CD4-positive, alpha-beta T cell (primary cell): ENCODE measurements at regions not wholly inside any gene's neighbourhood (a gene's known extent, or its start where the extent isn't known, plus 50 kb on each side); places are given as distances from the start of the nearest gene placed in this dataset.

Source experiments
- ATAC-seq: fragments of 200-7000 bp; cut with Tn5 transposase; one replicate; pipeline ENCODE4 v1.10.0; 2022; ENCODE audit warnings: mild to moderate bottlenecking; ENCODE audit not compliant: poor library complexity
- CTCF ChIA-PET: fragments of 350-600 bp; sonication (Branson Sonifier 250); formaldehyde crosslinking; loops from one replicate; lab custom pipeline; 2021; ENCODE audit warnings: antibody characterized with exemption, inconsistent platforms; lab: Charles Lee
- POLR2A ChIA-PET: fragments of 350-600 bp; sonication (Branson Sonifier 250); formaldehyde crosslinking; loops from one replicate; lab custom pipeline; 2021; ENCODE audit warnings: antibody characterized with exemption, inconsistent platforms; lab: Charles Lee
- DNase-seq, 14 experiments: peaks; one replicate each; pipeline ENCODE4 v3.0.0-alpha.2; 2013 to 2020; ENCODE audit warnings: mixed read lengths in 2 of 14
- H3K27ac ChIP-seq, 2 donors: one replicate each; pipeline versions ENCODE4 v1.5.1 to v1.7.0; 2013; ENCODE audit warnings: low read length in 2 of 2, low read depth in 1 of 2, mild to moderate bottlenecking in 1 of 2
- H3K27me3 ChIP-seq, 2 experiments: 1 replicate in 1 of 2; 2 replicates in 1 of 2; pipeline versions ENCODE4 v1.6.1 to v1.7.0; 2013; ENCODE audit warnings: low read length in 2 of 2, control low read depth in 1 of 2, mild to moderate bottlenecking in 1 of 2, moderate library complexity in 1 of 2; ENCODE audit not compliant: insufficient read depth in 2 of 2, control insufficient read depth in 1 of 2
- H3K36me3 ChIP-seq: one replicate; pipeline ENCODE4 v1.6.1; 2013; ENCODE audit warnings: low read length, control low read depth; ENCODE audit not compliant: insufficient read depth
- H3K4me1 ChIP-seq: one replicate; pipeline ENCODE4 v1.6.1; 2013; ENCODE audit warnings: low read length, control low read depth; ENCODE audit not compliant: insufficient read depth
- H3K4me3 ChIP-seq: one replicate; pipeline ENCODE4 v1.5.1; 2013; ENCODE audit warnings: mild to moderate bottlenecking, low read length, moderate library complexity
- H3K9me3 ChIP-seq, 2 experiments: 1 replicate in 1 of 2; 2 replicates in 1 of 2; pipeline versions ENCODE4 v1.6.1 to v1.7.0; 2013; ENCODE audit warnings: low read length in 2 of 2, mild to moderate bottlenecking in 2 of 2, control low read depth in 1 of 2, moderate library complexity in 1 of 2; ENCODE audit not compliant: control insufficient read depth in 1 of 2, insufficient read depth in 1 of 2
- H3K27ac Mint-ChIP-seq: one replicate; pipeline ENCODE4 v1.8.0; 2020; ENCODE audit warnings: mixed read lengths
- H3K27me3 Mint-ChIP-seq: one replicate; pipeline ENCODE4 v1.8.0; 2021; ENCODE audit warnings: mixed read lengths
- H3K36me3 Mint-ChIP-seq: one replicate; pipeline ENCODE4 v1.8.0; 2021; ENCODE audit warnings: low read depth, mixed read lengths
- H3K4me1 Mint-ChIP-seq: one replicate; pipeline ENCODE4 v1.8.0; 2021; ENCODE audit warnings: low read depth, mixed read lengths
- H3K4me3 Mint-ChIP-seq: one replicate; pipeline ENCODE4 v1.8.0; 2020; ENCODE audit warnings: mild to moderate bottlenecking, mixed read lengths
- H3K9me3 Mint-ChIP-seq: one replicate; pipeline ENCODE4 v1.8.0; 2020; ENCODE audit warnings: mixed read lengths
- CTCF ChIP-seq: fragments of 200-600 bp; IDR thresholded peaks from one replicate; pipeline ENCODE4 v1.8.0; 2022; ENCODE audit warnings: antibody characterized with exemption, mild to moderate bottlenecking
- intact Hi-C, 2 experiments: fragments of 100-400 bp; cut with DNase I in 1 of 2; cut with micrococcal nuclease in 1 of 2; formaldehyde crosslinking; loops; one replicate each; pipeline versions ENCODE4 v1.15.1 to v1.9.0; 2023 to 2025; cut with DNase I, micrococcal nuclease

DNA sequence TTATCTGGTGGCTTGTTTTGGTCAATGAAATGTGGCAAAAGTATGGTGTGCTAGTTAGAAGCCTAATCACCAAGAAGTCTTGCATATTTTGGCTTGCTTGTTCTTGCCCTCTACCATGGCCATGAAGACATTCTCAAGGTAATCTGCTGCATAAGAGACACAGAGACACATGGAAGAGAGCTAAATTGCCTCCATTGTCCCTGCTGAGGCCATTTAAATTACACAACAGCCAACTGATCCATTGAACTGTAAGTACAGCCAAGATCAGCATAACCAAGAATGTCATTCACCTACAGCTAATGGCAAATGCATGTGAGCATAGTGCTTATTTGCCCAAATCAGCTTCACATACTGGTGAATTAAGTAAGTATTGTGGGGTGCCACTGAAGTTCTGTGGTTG, 603.8 kb downstream of the FRK start:
- Histone ChIP-seq H3K9me3 (no peaks in the 10 kb centered on the region), H3K36me3 (no peaks in the 10 kb centered on the region), H3K27me3 (no peaks in the 10 kb centered on the region), H3K27ac (no peak overlapping the region), H3K4me1 (no peaks in the 10 kb centered on the region), H3K4me3 (no peak overlapping the region)
- no peak overlapping the region for H3K4me3 Mint-ChIP-seq
- intact Hi-C loops, result no loop called here
- H3K9me3 Mint-ChIP-seq, result no peaks in the 10 kb centered on the region
- no peaks in the 10 kb centered on the region for H3K36me3 Mint-ChIP-seq
- H3K4me1 Mint-ChIP-seq, result no peaks in the 10 kb centered on the region
- CTCF ChIA-PET, result no interaction called here
- POLR2A ChIA-PET, result no interaction called here
- TF ChIP-seq CTCF, result no peak
- H3K27me3 Mint-ChIP-seq, result no peaks in the 10 kb centered on the region
- no peak overlapping the region for H3K27ac Mint-ChIP-seq
- ATAC-seq, result no peak
- DNase-seq, result no peak

- CTCF ChIA-PET, result no interaction called here
- peaks cover 0 to 6% of the 10 kb centered on the region in 2 experiments for H3K9me3 ChIP-seq
Observed at GRCh38 chr6:115443825-115444478, 616.7 kb downstream of the FRK start.

DNA sequence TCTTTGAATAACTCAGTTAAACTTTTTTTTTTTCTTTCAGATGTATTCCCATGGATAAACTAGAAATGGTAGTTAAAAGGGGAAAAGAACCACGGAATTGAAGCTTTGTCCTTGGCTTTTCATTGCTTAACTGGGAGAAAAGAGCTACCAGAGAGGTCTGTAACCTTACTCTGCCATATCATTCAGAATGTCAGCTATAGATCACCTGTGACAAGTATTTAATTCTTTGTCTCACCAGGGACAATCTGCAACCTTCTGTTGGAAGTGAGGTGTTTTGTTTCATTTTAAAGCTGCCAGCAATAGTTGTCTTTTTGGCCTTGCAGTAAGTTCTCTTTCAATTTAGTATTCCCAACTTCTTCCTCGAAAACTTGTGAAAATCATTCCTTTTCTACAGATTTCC, 618.4 kb downstream of the FRK start:
- no peak for ATAC-seq
- peaks cover 5% of the 10 kb centered on the region for H3K9me3 Mint-ChIP-seq
- H3K36me3 ChIP-seq, result no peaks in the 10 kb centered on the region

More at GRCh38 chr6:115443825-115444478, 616.7 kb downstream of the FRK start:
- Mint-ChIP-seq H3K4me3 (no peak overlapping the region), H3K27ac (no peak overlapping the region), H3K36me3 (no peaks in the 10 kb centered on the region), H3K4me1 (no peaks in the 10 kb centered on the region), H3K9me3 (peaks cover 2% of the 10 kb centered on the region), H3K27me3 (no peaks in the 10 kb centered on the region)
- intact Hi-C loops, result no loop called here
- no peaks in the 10 kb centered on the region for H3K4me1 ChIP-seq
- H3K36me3 ChIP-seq, result no peaks in the 10 kb centered on the region
- H3K4me3 ChIP-seq, result no peak overlapping the region
- no peak for TF ChIP-seq CTCF
- DNase-seq (no peak), ATAC-seq (no peak)
- no peak overlapping the region for H3K27ac ChIP-seq
- POLR2A ChIA-PET, result interaction anchor here (1.2 kb wide), 1 partner anchor 25 kb away, joined by 3 read pairs; no protein-coding TSS in a partner anchor
- H3K27me3 ChIP-seq, result no peaks in the 10 kb centered on the region

More for the DNA sequence above, 618.4 kb downstream of the FRK start:
- H3K4me3 ChIP-seq, result no peak overlapping the region
- Mint-ChIP-seq H3K4me1 (no peaks in the 10 kb centered on the region), H3K36me3 (no peaks in the 10 kb centered on the region), H3K27ac (no peak overlapping the region), H3K4me3 (no peak overlapping the region), H3K27me3 (no peaks in the 10 kb centered on the region)
- H3K27ac ChIP-seq, result no peak overlapping the region
- POLR2A ChIA-PET, result no interaction called here
- CTCF ChIA-PET, result no interaction called here
- DNase-seq, result no peak
- no peaks in the 10 kb centered on the region for H3K4me1 ChIP-seq
- intact Hi-C loops, result no loop called here
- TF ChIP-seq CTCF, result no peak
- H3K9me3 ChIP-seq, result peaks cover 0 to 7% of the 10 kb centered on the region in 2 experiments
- H3K27me3 ChIP-seq, result no peaks in the 10 kb centered on the region
